ENCODE measurements at regions not wholly inside any gene's neighbourhood (a gene's known extent, or its start where the extent isn't known, plus 50 kb on each side); places are given as distances from the start of the nearest gene placed in this dataset.

- no peak for TF ChIP-seq CTCF (IDR thresholded peaks at IDR 0.05)
- TF ChIP-seq POLR2AphosphoS5 (IDR thresholded peaks at IDR 0.05) = no peak
Measured at GRCh38 chr2:21757805-21758430, 634.1 kb downstream of the TDRD15 start.
